ENCODE measurements at regions not wholly inside any gene's neighbourhood (a gene's known extent, or its start where the extent isn't known, plus 50 kb on each side); places are given as distances from the start of the nearest gene placed in this dataset.
"Not testable (repeated sequence)": the region's sequence is repeated elsewhere in the genome, so short reads cannot be mapped to it uniquely, and the experiment has no call there.

GRCh38 chrY:17827155-17827554 is 52.9 kb downstream of the CDY2B start:
- not testable (repeated sequence) for H3K4me3 Mint-ChIP-seq, H3K9me3 Mint-ChIP-seq, H3K36me3 Mint-ChIP-seq, H3K27ac Mint-ChIP-seq, H3K4me1 Mint-ChIP-seq, H3K27me3 Mint-ChIP-seq

DNA sequence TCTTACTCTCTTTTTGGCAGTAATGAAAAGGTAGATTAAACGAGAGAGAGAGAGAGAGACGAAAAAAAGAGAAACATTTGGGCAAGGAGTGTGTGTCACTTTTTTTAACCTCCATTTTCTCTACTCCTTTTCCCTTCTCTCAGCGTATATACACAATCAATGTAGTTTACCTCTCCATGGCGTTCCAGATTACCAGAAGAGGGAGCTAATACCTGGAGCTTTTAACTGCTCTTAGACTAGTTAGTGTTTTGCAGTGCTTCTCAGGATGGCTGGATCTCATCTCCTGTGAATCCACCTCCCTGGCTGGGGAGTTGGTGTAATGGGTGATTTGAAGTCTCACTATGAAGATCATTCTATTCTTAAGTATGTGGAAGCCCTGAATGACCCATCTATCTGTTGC is 60.3 kb downstream of the CDY2B start:
- not testable (repeated sequence) for H3K36me3 Mint-ChIP-seq, H3K4me1 Mint-ChIP-seq

GRCh38 chrY:17819025-17819646 is 60.9 kb downstream of the CDY2B start:
- H3K4me3 Mint-ChIP-seq, H3K27me3 Mint-ChIP-seq, H3K27ac Mint-ChIP-seq, H3K9me3 Mint-ChIP-seq, H3K36me3 Mint-ChIP-seq, H3K4me1 Mint-ChIP-seq: not testable (repeated sequence)

More for the DNA sequence above, 60.3 kb downstream of the CDY2B start:
- not testable (repeated sequence) for H3K9me3 Mint-ChIP-seq, H3K4me3 Mint-ChIP-seq, H3K27me3 Mint-ChIP-seq, H3K27ac Mint-ChIP-seq

DNA sequence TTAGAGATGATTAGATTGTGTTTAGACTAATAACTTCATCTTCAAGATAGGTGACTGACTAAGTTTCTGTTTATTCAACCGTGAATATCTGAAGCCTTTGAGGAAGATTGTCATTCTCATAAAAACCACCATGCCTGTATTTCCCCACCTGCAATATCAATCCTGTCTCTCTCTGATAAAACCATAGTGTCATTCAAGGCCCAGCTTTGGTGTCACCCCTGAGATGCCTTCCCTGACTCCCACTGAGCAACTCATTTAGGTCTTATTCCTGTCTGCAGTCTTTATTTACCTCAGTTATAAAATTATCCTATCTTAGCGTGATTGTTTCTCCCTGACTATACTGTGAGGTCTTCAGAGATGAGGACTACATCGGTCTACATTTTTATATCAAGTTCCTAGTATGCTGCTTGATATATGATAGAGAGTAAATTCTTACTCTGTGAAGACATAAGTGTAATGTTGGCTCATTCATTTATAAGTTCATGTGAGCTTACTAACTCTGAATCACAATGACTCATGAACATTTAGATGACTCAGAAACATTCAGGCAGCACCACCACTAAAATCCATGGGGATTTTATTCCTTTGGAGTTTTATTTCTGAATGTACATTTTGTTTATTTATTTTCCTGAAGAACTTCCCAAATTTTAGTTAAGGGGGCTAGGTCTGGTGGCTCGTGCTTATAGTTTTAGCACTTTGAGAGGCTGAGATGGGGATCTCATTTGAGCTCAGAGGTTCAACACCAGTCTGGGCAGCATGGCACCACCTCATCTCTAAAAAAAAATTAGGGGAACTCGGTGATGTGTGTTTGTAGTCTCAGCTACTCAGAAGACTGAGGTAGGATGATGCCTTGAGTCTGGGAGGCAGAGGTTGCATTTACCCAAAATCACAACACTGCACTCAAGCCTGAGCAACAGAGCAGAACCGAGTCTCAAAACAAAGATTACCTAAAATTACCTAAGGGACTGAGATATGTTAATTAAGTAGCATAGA is 62.6 kb downstream of the CDY2B start:
- H3K4me3 Mint-ChIP-seq, H3K4me1 Mint-ChIP-seq, H3K9me3 Mint-ChIP-seq, H3K27ac Mint-ChIP-seq, H3K36me3 Mint-ChIP-seq, H3K27me3 Mint-ChIP-seq: not testable (repeated sequence)

GRCh38 chrY:17812664-17813063 is 67.4 kb downstream of the CDY2B start:
- H3K4me3 Mint-ChIP-seq, H3K27ac Mint-ChIP-seq, H3K27me3 Mint-ChIP-seq, H3K4me1 Mint-ChIP-seq, H3K9me3 Mint-ChIP-seq, H3K36me3 Mint-ChIP-seq: not testable (repeated sequence)

DNA sequence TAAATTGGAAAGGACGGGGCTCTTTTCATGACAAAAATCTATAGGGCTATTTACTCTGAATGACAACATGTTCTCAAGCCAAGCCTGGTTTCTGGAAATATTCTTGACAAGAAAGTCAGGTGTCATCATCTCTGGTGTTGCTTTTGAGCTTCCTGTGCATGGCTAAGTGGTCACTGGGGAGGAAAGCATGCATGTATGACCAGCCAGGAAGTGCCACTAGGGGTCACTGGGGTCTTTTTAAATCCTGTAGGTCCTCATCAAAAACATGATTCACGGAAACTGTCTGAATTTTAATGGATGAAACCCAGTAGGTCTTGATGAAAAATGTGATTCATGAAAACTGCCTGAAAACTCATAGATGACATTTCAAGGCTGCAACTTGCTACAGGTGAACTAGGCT is 80.1 kb downstream of the CDY2B start:
- H3K27ac Mint-ChIP-seq, H3K9me3 Mint-ChIP-seq, H3K36me3 Mint-ChIP-seq, H3K27me3 Mint-ChIP-seq, H3K4me1 Mint-ChIP-seq, H3K4me3 Mint-ChIP-seq: not testable (repeated sequence)

- H3K9me3 Mint-ChIP-seq, H3K27me3 Mint-ChIP-seq, H3K27ac Mint-ChIP-seq, H3K36me3 Mint-ChIP-seq, H3K4me1 Mint-ChIP-seq, H3K4me3 Mint-ChIP-seq: not testable (repeated sequence)
Measured at GRCh38 chrY:17787214-17787613, 92.8 kb downstream of the CDY2B start.

DNA sequence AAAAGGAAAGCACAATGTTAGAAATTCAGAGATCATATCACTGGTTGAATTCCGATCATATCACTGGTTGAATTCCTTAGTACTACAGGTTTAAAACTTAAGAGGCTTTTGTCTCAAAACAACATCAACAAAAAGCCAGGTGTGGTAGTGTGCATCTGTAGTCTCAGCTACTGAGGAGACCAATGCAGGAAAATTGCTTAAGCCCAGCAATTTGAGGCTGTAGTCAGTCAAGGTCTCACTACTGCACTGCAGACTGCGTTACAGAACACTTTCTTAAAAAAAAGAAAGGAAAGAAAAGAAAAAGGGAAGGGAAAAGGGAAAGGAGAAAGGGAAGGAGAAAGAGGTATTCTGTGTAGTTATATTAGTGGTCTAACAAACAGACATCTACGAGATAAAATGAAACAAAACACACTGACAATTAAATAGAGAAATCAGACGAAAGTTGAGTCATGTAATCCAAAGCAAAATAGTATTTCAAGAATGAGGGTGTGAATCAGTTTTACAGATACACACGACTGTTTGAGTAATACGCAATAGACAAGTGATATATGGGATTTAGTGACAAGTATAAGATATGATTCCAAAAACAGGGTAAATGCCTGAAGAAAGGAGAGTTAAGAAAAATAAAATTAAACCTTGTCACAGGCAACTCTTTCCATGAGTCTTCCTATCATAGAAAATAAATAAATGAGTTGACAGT is 113.9 kb downstream of the CDY2B start:
- not testable (repeated sequence) for H3K27me3 Mint-ChIP-seq, H3K27ac Mint-ChIP-seq, H3K36me3 Mint-ChIP-seq, H3K4me1 Mint-ChIP-seq, H3K4me3 Mint-ChIP-seq, H3K9me3 Mint-ChIP-seq

DNA sequence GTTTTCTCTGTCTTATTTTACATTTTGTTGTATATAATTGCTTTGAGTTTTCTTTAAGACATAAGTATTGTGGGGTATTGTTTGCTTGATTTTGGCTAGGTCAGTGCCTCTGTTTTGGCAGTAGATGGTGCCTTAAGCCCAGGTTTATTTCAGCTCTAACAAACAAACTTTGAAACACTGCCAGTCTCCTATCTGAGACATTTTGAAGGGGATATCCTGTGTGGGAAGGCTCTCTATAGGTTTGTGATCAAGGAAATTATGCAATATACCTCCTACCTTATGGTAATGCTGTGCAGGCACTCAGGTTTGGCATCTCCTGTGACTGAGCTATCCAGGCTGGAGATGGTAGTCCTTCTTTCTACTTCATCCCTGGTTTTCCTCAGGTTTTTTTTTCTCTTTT is 120.8 kb downstream of the CDY2B start:
- not testable (repeated sequence) for H3K4me1 Mint-ChIP-seq, H3K36me3 Mint-ChIP-seq

DNA sequence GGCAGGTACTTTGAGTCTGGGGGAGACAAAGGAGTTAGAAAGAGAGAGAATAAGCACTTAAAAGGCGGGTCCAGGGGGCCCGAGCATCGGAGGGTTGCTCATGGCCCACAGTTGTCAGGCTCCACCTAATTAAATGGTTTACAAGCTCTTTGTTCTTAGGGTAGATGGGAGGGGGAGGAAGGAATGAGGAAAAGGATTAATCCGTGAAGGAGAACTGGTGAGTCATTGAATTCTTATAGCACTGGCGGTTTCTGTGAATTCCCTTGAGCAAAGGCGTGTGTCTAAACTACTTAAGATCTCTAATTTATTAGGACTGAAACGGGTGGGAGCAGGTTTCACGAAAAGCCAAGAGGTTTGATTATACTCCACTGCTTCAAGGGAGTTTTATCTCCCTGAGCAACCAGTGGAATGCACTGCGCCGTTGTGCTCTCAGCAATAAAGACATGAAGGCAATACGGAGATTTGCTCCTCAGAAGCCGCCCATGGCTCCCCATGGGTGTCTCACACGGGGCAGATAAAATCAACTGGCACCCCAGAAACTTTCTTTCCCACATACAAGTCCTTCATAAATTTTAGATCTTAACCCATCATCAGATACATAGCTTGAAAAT is 127.0 kb downstream of the CDY2B start:
- H3K4me3 Mint-ChIP-seq, H3K9me3 Mint-ChIP-seq, H3K36me3 Mint-ChIP-seq, H3K27me3 Mint-ChIP-seq, H3K4me1 Mint-ChIP-seq, H3K27ac Mint-ChIP-seq: not testable (repeated sequence)

More for the DNA sequence above, 120.8 kb downstream of the CDY2B start:
- H3K4me3 Mint-ChIP-seq, H3K27ac Mint-ChIP-seq, H3K9me3 Mint-ChIP-seq, H3K27me3 Mint-ChIP-seq: not testable (repeated sequence)

DNA sequence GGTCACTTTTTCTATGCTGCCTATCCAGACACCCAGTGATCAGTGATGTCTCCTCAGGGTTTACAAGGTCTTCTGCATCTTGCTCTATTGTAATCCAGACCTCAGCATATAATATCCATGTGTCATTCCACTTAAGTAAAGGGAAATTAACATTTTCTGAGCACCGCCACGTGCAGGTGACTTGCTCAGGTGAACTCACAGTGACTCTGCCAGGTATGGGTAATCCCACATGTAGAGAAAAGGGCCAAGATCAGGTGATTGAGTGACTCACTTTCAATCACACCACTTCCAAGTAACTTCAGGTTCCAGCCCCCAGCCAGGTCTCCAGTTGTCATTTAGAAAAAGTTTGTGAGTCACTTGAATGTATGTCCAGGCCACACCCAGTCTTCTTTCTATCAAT is 140.2 kb downstream of the CDY2B start:
- H3K9me3 Mint-ChIP-seq, H3K27ac Mint-ChIP-seq, H3K4me1 Mint-ChIP-seq, H3K27me3 Mint-ChIP-seq, H3K4me3 Mint-ChIP-seq, H3K36me3 Mint-ChIP-seq: not testable (repeated sequence)

- not testable (repeated sequence) for H3K36me3 Mint-ChIP-seq, H3K4me1 Mint-ChIP-seq, H3K27me3 Mint-ChIP-seq, H3K27ac Mint-ChIP-seq, H3K9me3 Mint-ChIP-seq, H3K4me3 Mint-ChIP-seq
Measured at GRCh38 chrY:17729474-17729873, 150.5 kb downstream of the CDY2B start.

DNA sequence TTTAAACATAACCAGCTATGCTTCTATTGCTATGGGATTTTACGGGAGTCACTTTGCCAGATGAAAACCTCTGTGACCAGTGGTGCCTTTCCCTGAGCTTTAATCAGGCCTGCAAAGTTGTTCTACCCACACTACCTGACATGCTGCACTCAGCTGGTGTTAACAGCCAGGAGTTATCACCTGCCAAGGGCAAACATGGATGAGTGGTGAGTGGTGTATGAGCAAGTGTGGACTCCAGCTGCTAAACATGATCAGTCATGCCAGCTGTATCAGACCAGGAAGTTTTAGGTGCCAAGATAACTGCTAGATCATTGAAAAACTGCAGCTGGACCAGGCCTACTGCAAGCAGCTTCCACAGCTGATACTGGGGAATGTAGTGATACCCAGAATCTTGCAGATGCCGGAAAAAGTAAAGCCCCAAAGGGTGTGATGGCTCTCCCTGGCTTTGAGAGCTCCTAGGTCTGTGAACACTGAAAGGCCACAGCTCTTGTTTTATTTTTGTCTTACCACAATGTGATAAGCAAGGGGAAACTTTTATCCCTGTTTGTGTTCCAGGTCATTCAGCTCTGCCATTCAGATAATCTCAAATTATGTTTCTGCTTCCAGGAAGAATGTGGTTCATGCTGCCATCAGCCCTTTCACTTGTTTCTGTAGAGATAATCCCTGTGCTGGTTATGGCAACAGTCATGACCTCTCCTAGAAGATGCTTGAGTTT is 163.5 kb downstream of the CDY2B start:
- H3K4me1 Mint-ChIP-seq, H3K36me3 Mint-ChIP-seq, H3K9me3 Mint-ChIP-seq, H3K4me3 Mint-ChIP-seq, H3K27ac Mint-ChIP-seq, H3K27me3 Mint-ChIP-seq: not testable (repeated sequence)

- not testable (repeated sequence) for H3K4me3 Mint-ChIP-seq, H3K4me1 Mint-ChIP-seq, H3K27me3 Mint-ChIP-seq, H3K36me3 Mint-ChIP-seq, H3K27ac Mint-ChIP-seq, H3K9me3 Mint-ChIP-seq
Measured at GRCh38 chrY:17668037-17668436, 212.0 kb downstream of the CDY2B start.

GRCh38 chrY:17643052-17643451 is 237.0 kb downstream of the CDY2B start:
- not testable (repeated sequence) for H3K27ac Mint-ChIP-seq, H3K27me3 Mint-ChIP-seq, H3K9me3 Mint-ChIP-seq, H3K36me3 Mint-ChIP-seq, H3K4me3 Mint-ChIP-seq, H3K4me1 Mint-ChIP-seq

- not testable (repeated sequence) for H3K27ac Mint-ChIP-seq, H3K4me3 Mint-ChIP-seq, H3K4me1 Mint-ChIP-seq, H3K27me3 Mint-ChIP-seq, H3K9me3 Mint-ChIP-seq, H3K36me3 Mint-ChIP-seq
Measured at GRCh38 chrY:17634484-17634883, 245.5 kb downstream of the CDY2B start.

Measured in activated naive CD4-positive, alpha-beta T cell treated with anti-CD3 and anti-CD28 coated beads, Interleukin-2, amount 50 U/mL, for 24 hours (primary cell).